ENCODE measurements at regions not wholly inside any gene's neighbourhood (a gene's known extent, or its start where the extent isn't known, plus 50 kb on each side); places are given as distances from the start of the nearest gene placed in this dataset.

DNA sequence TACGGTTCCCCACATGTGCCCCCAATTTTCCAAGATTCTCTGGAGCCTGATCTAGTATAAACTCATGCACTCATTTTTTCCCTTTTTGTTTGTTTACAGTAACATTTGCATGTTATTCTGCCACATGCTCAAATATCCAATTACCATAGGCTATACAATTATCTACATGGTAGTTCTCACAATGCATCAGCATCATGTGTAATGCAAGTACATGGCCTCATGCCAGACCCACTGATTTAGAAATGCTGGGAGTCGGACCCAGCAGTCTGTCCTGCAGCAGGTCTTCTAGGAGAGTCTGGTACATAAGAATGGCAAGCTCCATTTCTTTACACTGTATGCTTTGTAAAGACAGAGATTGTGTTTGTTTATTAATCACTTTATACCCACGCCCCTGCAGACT lies 107.7 kb downstream of the CBLN2 start:
- TF ChIP-seq, protein P1, sequence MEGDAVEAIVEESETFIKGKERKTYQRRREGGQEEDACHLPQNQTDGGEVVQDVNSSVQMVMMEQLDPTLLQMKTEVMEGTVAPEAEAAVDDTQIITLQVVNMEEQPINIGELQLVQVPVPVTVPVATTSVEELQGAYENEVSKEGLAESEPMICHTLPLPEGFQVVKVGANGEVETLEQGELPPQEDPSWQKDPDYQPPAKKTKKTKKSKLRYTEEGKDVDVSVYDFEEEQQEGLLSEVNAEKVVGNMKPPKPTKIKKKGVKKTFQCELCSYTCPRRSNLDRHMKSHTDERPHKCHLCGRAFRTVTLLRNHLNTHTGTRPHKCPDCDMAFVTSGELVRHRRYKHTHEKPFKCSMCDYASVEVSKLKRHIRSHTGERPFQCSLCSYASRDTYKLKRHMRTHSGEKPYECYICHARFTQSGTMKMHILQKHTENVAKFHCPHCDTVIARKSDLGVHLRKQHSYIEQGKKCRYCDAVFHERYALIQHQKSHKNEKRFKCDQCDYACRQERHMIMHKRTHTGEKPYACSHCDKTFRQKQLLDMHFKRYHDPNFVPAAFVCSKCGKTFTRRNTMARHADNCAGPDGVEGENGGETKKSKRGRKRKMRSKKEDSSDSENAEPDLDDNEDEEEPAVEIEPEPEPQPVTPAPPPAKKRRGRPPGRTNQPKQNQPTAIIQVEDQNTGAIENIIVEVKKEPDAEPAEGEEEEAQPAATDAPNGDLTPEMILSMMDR (IDR thresholded peaks at IDR 0.05), result no peak
- TF ChIP-seq POLR2A (IDR thresholded peaks at IDR 0.05), result no peak

All from right lobe of liver (tissue), 4 donors.